ENCODE measurements at regions not wholly inside any gene's neighbourhood (a gene's known extent, or its start where the extent isn't known, plus 50 kb on each side); places are given as distances from the start of the nearest gene placed in this dataset.

DNA sequence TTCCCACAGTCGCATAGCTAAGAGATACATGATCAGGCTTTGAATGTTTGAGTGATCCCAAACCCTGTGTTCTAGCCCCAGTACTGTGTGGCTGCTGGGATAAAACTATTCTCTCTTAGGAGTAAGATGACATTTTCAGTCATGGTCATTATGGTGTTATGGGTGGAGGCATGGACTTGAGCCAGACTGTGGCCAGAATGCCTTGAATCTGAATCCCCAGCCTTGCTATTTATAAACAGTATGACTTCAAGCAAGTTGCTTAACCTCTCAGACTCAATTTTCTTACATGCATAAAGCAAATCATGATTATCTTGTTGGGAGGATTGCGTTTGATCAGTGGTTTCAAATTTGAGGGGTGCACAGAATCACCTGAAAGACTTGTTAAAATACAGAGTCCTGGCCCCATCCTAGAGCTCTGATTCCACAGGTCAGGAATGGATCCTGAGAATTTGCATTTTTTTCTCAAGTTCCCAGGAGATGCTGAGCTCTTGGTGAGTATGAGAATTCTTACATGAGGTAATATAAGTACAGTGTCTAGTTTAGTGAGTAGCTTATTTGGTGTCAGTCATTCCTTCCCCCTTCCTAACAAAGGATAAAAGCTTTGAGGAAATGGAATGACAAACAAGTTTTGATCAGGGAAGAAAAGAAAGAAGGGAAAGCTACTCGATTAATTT is 571.7 kb downstream of the METTL15 start:
- TF ChIP-seq EZH2 (IDR thresholded peaks at IDR 0.05) = no peak
- TF ChIP-seq JUND (IDR thresholded peaks at IDR 0.05) = no peak
- TF ChIP-seq, protein P1, sequence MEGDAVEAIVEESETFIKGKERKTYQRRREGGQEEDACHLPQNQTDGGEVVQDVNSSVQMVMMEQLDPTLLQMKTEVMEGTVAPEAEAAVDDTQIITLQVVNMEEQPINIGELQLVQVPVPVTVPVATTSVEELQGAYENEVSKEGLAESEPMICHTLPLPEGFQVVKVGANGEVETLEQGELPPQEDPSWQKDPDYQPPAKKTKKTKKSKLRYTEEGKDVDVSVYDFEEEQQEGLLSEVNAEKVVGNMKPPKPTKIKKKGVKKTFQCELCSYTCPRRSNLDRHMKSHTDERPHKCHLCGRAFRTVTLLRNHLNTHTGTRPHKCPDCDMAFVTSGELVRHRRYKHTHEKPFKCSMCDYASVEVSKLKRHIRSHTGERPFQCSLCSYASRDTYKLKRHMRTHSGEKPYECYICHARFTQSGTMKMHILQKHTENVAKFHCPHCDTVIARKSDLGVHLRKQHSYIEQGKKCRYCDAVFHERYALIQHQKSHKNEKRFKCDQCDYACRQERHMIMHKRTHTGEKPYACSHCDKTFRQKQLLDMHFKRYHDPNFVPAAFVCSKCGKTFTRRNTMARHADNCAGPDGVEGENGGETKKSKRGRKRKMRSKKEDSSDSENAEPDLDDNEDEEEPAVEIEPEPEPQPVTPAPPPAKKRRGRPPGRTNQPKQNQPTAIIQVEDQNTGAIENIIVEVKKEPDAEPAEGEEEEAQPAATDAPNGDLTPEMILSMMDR (IDR thresholded peaks at IDR 0.05 in 2 of 3, conservative IDR thresholded peaks at IDR 0.05 in 1 of 3; ENCODE audit: borderline replicate concordance in 1 of 3, insufficient read depth in 1 of 3, low read depth in 2 of 3, low read length in 2 of 3) = no peak
- no peak for TF ChIP-seq POLR2A (IDR thresholded peaks at IDR 0.05; ENCODE audit: borderline replicate concordance, extremely low read depth, insufficient read depth, insufficient read length)
- TF ChIP-seq ZFX (IDR thresholded peaks at IDR 0.05) = no peak
- TF ChIP-seq, protein P2, sequence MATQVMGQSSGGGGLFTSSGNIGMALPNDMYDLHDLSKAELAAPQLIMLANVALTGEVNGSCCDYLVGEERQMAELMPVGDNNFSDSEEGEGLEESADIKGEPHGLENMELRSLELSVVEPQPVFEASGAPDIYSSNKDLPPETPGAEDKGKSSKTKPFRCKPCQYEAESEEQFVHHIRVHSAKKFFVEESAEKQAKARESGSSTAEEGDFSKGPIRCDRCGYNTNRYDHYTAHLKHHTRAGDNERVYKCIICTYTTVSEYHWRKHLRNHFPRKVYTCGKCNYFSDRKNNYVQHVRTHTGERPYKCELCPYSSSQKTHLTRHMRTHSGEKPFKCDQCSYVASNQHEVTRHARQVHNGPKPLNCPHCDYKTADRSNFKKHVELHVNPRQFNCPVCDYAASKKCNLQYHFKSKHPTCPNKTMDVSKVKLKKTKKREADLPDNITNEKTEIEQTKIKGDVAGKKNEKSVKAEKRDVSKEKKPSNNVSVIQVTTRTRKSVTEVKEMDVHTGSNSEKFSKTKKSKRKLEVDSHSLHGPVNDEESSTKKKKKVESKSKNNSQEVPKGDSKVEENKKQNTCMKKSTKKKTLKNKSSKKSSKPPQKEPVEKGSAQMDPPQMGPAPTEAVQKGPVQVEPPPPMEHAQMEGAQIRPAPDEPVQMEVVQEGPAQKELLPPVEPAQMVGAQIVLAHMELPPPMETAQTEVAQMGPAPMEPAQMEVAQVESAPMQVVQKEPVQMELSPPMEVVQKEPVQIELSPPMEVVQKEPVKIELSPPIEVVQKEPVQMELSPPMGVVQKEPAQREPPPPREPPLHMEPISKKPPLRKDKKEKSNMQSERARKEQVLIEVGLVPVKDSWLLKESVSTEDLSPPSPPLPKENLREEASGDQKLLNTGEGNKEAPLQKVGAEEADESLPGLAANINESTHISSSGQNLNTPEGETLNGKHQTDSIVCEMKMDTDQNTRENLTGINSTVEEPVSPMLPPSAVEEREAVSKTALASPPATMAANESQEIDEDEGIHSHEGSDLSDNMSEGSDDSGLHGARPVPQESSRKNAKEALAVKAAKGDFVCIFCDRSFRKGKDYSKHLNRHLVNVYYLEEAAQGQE (IDR thresholded peaks at IDR 0.05; ENCODE audit: low read depth) = no peak
- no peak for TF ChIP-seq TCF7L2 (IDR thresholded peaks at IDR 0.05; ENCODE audit: borderline replicate concordance, extremely low read depth, insufficient read depth, insufficient read length)
- TF ChIP-seq YY1 (IDR thresholded peaks at IDR 0.05; ENCODE audit: extremely low read depth, insufficient replicate concordance, low read depth, low read length) = no peak
- no peak for TF ChIP-seq POLR2AphosphoS5 (IDR thresholded peaks at IDR 0.05; ENCODE audit: low read depth, low read length)
- TF ChIP-seq, protein P3, sequence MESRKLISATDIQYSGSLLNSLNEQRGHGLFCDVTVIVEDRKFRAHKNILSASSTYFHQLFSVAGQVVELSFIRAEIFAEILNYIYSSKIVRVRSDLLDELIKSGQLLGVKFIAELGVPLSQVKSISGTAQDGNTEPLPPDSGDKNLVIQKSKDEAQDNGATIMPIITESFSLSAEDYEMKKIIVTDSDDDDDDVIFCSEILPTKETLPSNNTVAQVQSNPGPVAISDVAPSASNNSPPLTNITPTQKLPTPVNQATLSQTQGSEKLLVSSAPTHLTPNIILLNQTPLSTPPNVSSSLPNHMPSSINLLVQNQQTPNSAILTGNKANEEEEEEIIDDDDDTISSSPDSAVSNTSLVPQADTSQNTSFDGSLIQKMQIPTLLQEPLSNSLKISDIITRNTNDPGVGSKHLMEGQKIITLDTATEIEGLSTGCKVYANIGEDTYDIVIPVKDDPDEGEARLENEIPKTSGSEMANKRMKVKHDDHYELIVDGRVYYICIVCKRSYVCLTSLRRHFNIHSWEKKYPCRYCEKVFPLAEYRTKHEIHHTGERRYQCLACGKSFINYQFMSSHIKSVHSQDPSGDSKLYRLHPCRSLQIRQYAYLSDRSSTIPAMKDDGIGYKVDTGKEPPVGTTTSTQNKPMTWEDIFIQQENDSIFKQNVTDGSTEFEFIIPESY (IDR thresholded peaks at IDR 0.05; ENCODE audit: extremely low read depth, insufficient replicate concordance, low read length) = no peak
- no peak for TF ChIP-seq EZH2phosphoT487 (IDR thresholded peaks at IDR 0.05; ENCODE audit: borderline replicate concordance)
- TF ChIP-seq CEBPB (IDR thresholded peaks at IDR 0.05; ENCODE audit: low read depth) = no peak
- TF ChIP-seq ELF1 (IDR thresholded peaks at IDR 0.05; ENCODE audit: borderline replicate concordance, low read depth) = no peak
